Astrocyte (in vitro differentiated cells and primary cell): ENCODE measurements at regions not wholly inside any gene's neighbourhood (a gene's known extent, or its start where the extent isn't known, plus 50 kb on each side); places are given as distances from the start of the nearest gene placed in this dataset.

ENCODE experiments used
- DNase-seq: peaks from one replicate; pipeline ENCODE4 v3.0.0-alpha.2; 2010; ENCODE audit warnings: low read depth
- FAIRE-seq: peaks from 2 replicates; lab custom pipeline; 2011; peaks lifted over from hg19 to GRCh38; lab: Jason Lieb, UNC
- H2AFZ ChIP-seq: 2 replicates; pipeline ENCODE4 v1.6.0; 2012; ENCODE audit warnings: low read depth, low read length, inconsistent platforms
- H3K27ac ChIP-seq: 2 replicates; pipeline ENCODE4 v1.5.1; 2011; ENCODE audit warnings: low read depth, low read length, inconsistent platforms
- H3K27me3 ChIP-seq: 2 replicates; pipeline ENCODE4 v1.6.0; 2011; ENCODE audit warnings: low read length, inconsistent platforms; ENCODE audit not compliant: insufficient read depth
- H3K36me3 ChIP-seq: 2 replicates; pipeline ENCODE4 v1.5.1; 2011; ENCODE audit warnings: low read length, inconsistent platforms; ENCODE audit not compliant: insufficient read depth
- H3K4me1 ChIP-seq: 2 replicates; pipeline ENCODE4 v1.5.1; 2011; ENCODE audit warnings: low read length, inconsistent platforms; ENCODE audit not compliant: insufficient read depth
- H3K4me2 ChIP-seq: 2 replicates; pipeline ENCODE4 v1.6.0; 2012; ENCODE audit warnings: low read length, inconsistent platforms
- H3K4me3 ChIP-seq: 2 replicates; pipeline ENCODE4 v1.5.1; 2011; ENCODE audit warnings: low read depth, mild to moderate bottlenecking, low read length, inconsistent platforms; ENCODE audit not compliant: insufficient read depth
- H3K79me2 ChIP-seq: 2 replicates; pipeline ENCODE4 v1.6.0; 2012; ENCODE audit warnings: mild to moderate bottlenecking, low read length, inconsistent platforms; ENCODE audit not compliant: insufficient read depth
- H3K9ac ChIP-seq: 2 replicates; pipeline ENCODE4 v1.6.0; 2012; ENCODE audit warnings: mild to moderate bottlenecking, low read length, inconsistent platforms
- H3K9me3 ChIP-seq: 2 replicates; pipeline ENCODE4 v1.5.1; 2012; ENCODE audit warnings: low read depth, mild to moderate bottlenecking, low read length, inconsistent platforms; ENCODE audit not compliant: insufficient read depth
- H4K20me1 ChIP-seq: 2 replicates; pipeline ENCODE4 v1.6.0; 2012; ENCODE audit warnings: low read length, inconsistent platforms; ENCODE audit not compliant: insufficient read depth
- H3K27ac Mint-ChIP-seq: one replicate; pipeline ENCODE4 v1.8.0; 2021; ENCODE audit warnings: mild to moderate bottlenecking, mixed read lengths; ENCODE audit not compliant: unreplicated experiment
- H3K27me3 Mint-ChIP-seq: one replicate; pipeline ENCODE4 v1.8.0; 2021; ENCODE audit warnings: low read depth, mixed read lengths; ENCODE audit not compliant: unreplicated experiment
- H3K36me3 Mint-ChIP-seq: one replicate; pipeline ENCODE4 v1.8.0; 2021; ENCODE audit warnings: low read depth, mixed read lengths; ENCODE audit not compliant: unreplicated experiment
- H3K4me1 Mint-ChIP-seq: one replicate; pipeline ENCODE4 v1.8.0; 2021; ENCODE audit warnings: low read depth, mixed read lengths; ENCODE audit not compliant: unreplicated experiment
- H3K4me3 Mint-ChIP-seq: one replicate; pipeline ENCODE4 v1.8.0; 2021; ENCODE audit warnings: mild to moderate bottlenecking, moderate library complexity, mixed read lengths; ENCODE audit not compliant: unreplicated experiment
- H3K9me3 Mint-ChIP-seq: one replicate; pipeline ENCODE4 v1.8.0; 2021; ENCODE audit warnings: mild to moderate bottlenecking, mixed read lengths; ENCODE audit not compliant: unreplicated experiment
- EZH2 ChIP-seq: IDR thresholded peaks from 2 replicates; pipeline ENCODE4 v1.6.1; 2012; ENCODE audit warnings: mild to moderate bottlenecking, low read length, inconsistent platforms; ENCODE audit not compliant: insufficient read depth
- TF ChIP-seq, protein P1 (sequence below): IDR thresholded peaks from 2 replicates; pipeline ENCODE4 v1.5.1; 2011; ENCODE audit warnings: low read depth, mild to moderate bottlenecking, inconsistent platforms, low read length, moderate library complexity; ENCODE audit not compliant: insufficient read depth

DNA sequence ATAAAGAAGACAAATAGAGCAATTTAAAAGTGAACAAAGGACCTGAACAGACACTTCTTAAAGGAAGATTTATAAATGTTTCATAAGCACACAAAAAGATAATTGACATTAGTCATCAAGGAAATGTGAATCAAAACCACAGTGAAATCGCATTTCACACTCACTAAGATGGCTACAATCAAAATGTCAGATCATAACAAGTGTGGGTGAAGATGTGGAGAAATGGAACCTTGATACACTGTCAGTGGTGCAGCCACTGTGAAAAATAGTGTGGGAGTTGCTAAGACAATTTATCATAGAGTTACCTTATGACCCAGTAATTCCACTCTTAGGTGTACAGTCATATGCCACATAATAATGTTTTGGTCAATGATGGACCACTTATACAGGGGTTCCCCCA is 54.5 kb upstream of the HTR4 start:
- Histone ChIP-seq H3K9me3 (no peaks in the 10 kb centered on the region), H3K79me2 (no peaks in the 10 kb centered on the region), H3K36me3 (no peaks in the 10 kb centered on the region), H3K27me3 (no peaks in the 10 kb centered on the region), H3K4me3 (no peak overlapping the region), H3K4me2 (no peak overlapping the region), H3K27ac (no peak overlapping the region), H4K20me1 (no peaks in the 10 kb centered on the region), H3K4me1 (no peaks in the 10 kb centered on the region), H3K9ac (no peak overlapping the region), H2AFZ (no peak overlapping the region)
- H3K4me1 Mint-ChIP-seq: no peaks in the 10 kb centered on the region
- no peak overlapping the region for H3K4me3 Mint-ChIP-seq
- FAIRE-seq (no peak), DNase-seq (no peak)
- H3K27ac Mint-ChIP-seq: no peak overlapping the region
- TF ChIP-seq, protein P1, sequence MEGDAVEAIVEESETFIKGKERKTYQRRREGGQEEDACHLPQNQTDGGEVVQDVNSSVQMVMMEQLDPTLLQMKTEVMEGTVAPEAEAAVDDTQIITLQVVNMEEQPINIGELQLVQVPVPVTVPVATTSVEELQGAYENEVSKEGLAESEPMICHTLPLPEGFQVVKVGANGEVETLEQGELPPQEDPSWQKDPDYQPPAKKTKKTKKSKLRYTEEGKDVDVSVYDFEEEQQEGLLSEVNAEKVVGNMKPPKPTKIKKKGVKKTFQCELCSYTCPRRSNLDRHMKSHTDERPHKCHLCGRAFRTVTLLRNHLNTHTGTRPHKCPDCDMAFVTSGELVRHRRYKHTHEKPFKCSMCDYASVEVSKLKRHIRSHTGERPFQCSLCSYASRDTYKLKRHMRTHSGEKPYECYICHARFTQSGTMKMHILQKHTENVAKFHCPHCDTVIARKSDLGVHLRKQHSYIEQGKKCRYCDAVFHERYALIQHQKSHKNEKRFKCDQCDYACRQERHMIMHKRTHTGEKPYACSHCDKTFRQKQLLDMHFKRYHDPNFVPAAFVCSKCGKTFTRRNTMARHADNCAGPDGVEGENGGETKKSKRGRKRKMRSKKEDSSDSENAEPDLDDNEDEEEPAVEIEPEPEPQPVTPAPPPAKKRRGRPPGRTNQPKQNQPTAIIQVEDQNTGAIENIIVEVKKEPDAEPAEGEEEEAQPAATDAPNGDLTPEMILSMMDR: no peak
- TF ChIP-seq EZH2: no peak
- H3K36me3 Mint-ChIP-seq: no peaks in the 10 kb centered on the region
- peaks cover under 1% of the 10 kb centered on the region for H3K27me3 Mint-ChIP-seq
- H3K9me3 Mint-ChIP-seq: peaks cover 1% of the 10 kb centered on the region

DNA sequence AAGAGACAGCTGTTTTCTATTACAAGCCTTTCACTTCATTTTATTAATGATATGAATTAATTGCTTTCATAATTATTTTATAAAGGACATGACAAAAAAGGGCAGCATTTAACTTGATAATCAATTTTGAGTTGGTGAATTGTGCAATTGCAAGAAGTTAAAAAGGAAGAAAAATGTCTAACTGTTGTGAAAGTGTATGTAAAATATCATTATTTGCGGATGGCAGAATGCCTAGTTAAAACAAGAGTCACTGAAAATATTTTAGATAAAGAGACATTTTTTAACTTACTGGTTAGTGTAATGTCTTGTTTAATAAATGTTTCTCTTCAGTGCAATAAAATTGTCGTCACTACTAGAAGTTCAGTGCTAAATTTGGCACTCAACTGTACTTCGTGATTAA is 57.6 kb upstream of the HTR4 start:
- H3K9ac ChIP-seq: no peak overlapping the region
- H2AFZ ChIP-seq: no peak overlapping the region
- TF ChIP-seq, protein P1: no peak
- no peak for TF ChIP-seq EZH2
- H3K27me3 Mint-ChIP-seq: peaks cover 3% of the 10 kb centered on the region
- no peak overlapping the region for H3K27ac ChIP-seq
- H4K20me1 ChIP-seq: no peaks in the 10 kb centered on the region
- no peaks in the 10 kb centered on the region for H3K4me1 Mint-ChIP-seq
- H3K4me3 Mint-ChIP-seq: no peak overlapping the region
- no peak overlapping the region for H3K4me3 ChIP-seq
- FAIRE-seq (no peak), DNase-seq (no peak)
- peaks cover 2% of the 10 kb centered on the region for H3K9me3 Mint-ChIP-seq
- no peaks in the 10 kb centered on the region for H3K27me3 ChIP-seq
- H3K9me3 ChIP-seq: no peaks in the 10 kb centered on the region
- no peaks in the 10 kb centered on the region for H3K36me3 ChIP-seq
- no peaks in the 10 kb centered on the region for H3K36me3 Mint-ChIP-seq
- H3K4me1 ChIP-seq: no peaks in the 10 kb centered on the region
- no peaks in the 10 kb centered on the region for H3K79me2 ChIP-seq
- H3K4me2 ChIP-seq: no peak overlapping the region
- no peak overlapping the region for H3K27ac Mint-ChIP-seq

DNA sequence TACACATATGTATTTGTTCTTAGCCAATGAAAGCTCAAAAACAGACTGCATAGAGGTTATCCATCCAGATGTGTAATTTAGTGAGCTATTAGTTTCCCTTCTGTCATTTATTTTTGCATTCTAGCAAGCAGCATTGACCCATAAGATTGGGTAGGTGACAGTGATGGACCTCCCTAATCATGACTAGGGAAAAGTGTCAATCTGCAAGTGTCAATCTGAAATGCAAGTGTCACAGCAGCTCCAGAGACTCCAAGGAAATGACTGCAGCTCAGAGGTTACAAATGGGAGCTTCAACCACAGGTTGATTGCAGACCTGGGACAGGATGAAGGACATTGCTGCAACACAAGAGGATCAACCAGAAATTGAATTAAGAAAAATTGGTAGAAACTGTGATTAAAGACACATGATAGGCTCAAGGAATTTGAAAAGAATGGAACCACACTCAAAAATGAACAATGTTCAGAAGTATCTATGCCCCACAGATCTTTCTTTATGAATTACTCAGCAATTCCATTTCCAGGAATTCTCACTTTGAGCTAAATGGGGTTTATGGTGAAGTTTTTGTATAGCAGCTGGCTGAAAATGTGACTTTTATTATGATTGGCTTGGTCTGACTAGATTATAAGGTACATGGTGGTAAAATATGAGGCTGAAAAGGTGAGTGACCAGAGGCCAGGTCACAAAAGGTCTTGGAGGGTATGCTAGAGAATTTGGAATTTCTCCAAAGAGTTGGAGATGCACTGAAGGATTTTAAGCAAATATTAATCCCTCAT is 59.6 kb upstream of the HTR4 start:
- no peak overlapping the region for H2AFZ ChIP-seq
- H3K27ac Mint-ChIP-seq: no peak overlapping the region
- H3K27me3 Mint-ChIP-seq: peaks cover 6% of the 10 kb centered on the region
- no peak overlapping the region for H3K9ac ChIP-seq
- DNase-seq: no peak
- TF ChIP-seq EZH2: no peak
- TF ChIP-seq, protein P1: no peak
- no peak overlapping the region for H3K27ac ChIP-seq
- no peaks in the 10 kb centered on the region for H3K79me2 ChIP-seq
- H3K27me3 ChIP-seq: no peaks in the 10 kb centered on the region
- no peaks in the 10 kb centered on the region for H3K4me1 Mint-ChIP-seq
- H3K36me3 ChIP-seq: no peaks in the 10 kb centered on the region
- no peak overlapping the region for H3K4me3 Mint-ChIP-seq
- no peak for FAIRE-seq
- H3K4me3 ChIP-seq: no peak overlapping the region
- H3K4me1 ChIP-seq: no peaks in the 10 kb centered on the region
- H3K4me2 ChIP-seq: no peak overlapping the region
- no peaks in the 10 kb centered on the region for H3K9me3 ChIP-seq
- H3K36me3 Mint-ChIP-seq: no peaks in the 10 kb centered on the region
- H4K20me1 ChIP-seq: no peaks in the 10 kb centered on the region
- H3K9me3 Mint-ChIP-seq: peaks cover 2% of the 10 kb centered on the region
